CD4-positive, CD25-positive, alpha-beta regulatory T cell (primary cell): ENCODE measurements at regions not wholly inside any gene's neighbourhood (a gene's known extent, or its start where the extent isn't known, plus 50 kb on each side); places are given as distances from the start of the nearest gene placed in this dataset.
"Not testable (repeated sequence)": the region's sequence is repeated elsewhere in the genome, so short reads cannot be mapped to it uniquely, and the experiment has no call there.

Source experiments
- ATAC-seq, 2 donors: fragments of 150-1000 bp; cut with Tn5 transposase; one replicate each; pipeline ENCODE4 v1.10.0; 2021; ENCODE audit warnings: low read depth in 2 of 2, moderate number of reproducible peaks in 2 of 2, moderate library complexity in 1 of 2
- DNase-seq, 3 donors: peaks; one replicate each; pipeline versions ENCODE4 v3.0.0 to v3.0.0-alpha.2; 2012 to 2022; ENCODE audit warnings: mixed read lengths in 1 of 3
- H3K27ac ChIP-seq: one replicate; pipeline ENCODE4 v1.7.0; 2013; ENCODE audit warnings: mild to moderate bottlenecking, low read length; ENCODE audit not compliant: insufficient read depth, poor library complexity, severe bottlenecking
- H3K27me3 ChIP-seq: one replicate; pipeline ENCODE4 v1.7.0; 2013; ENCODE audit warnings: low read length; ENCODE audit not compliant: control insufficient read depth, insufficient read depth
- H3K36me3 ChIP-seq: one replicate; pipeline ENCODE4 v1.7.0; 2013; ENCODE audit warnings: mild to moderate bottlenecking, low read length, moderate library complexity; ENCODE audit not compliant: control insufficient read depth, insufficient read depth
- H3K4me1 ChIP-seq: 2 replicates; pipeline ENCODE4 v1.7.0; 2013; ENCODE audit warnings: mild to moderate bottlenecking, low read length; ENCODE audit not compliant: insufficient read depth, control insufficient read depth, poor library complexity, severe bottlenecking
- H3K4me3 ChIP-seq: one replicate; pipeline ENCODE4 v1.7.0; 2013; ENCODE audit warnings: low read depth, mild to moderate bottlenecking, low read length, moderate library complexity
- H3K9me3 ChIP-seq, 2 experiments: 1 replicate in 1 of 2; 2 replicates in 1 of 2; pipeline ENCODE4 v1.7.0; 2013; ENCODE audit warnings: low read length in 2 of 2, mild to moderate bottlenecking in 1 of 2, moderate library complexity in 1 of 2; ENCODE audit not compliant: control insufficient read depth in 2 of 2
- H3K27ac Mint-ChIP-seq, 3 donors: one replicate each; pipeline ENCODE4 v1.8.0; 2020 to 2022; ENCODE audit warnings: mild to moderate bottlenecking in 3 of 3, mixed read lengths in 3 of 3, moderate library complexity in 2 of 3
- H3K27me3 Mint-ChIP-seq: one replicate; pipeline ENCODE4 v1.8.0; 2022; ENCODE audit warnings: mild to moderate bottlenecking, mixed read lengths
- H3K36me3 Mint-ChIP-seq: one replicate; pipeline ENCODE4 v1.8.0; 2020; ENCODE audit warnings: mixed read lengths
- H3K4me1 Mint-ChIP-seq, 4 donors: one replicate each; pipeline ENCODE4 v1.8.0; 2020 to 2022; ENCODE audit warnings: mixed read lengths in 4 of 4, mild to moderate bottlenecking in 1 of 4
- H3K4me3 Mint-ChIP-seq, 4 donors: one replicate each; pipeline ENCODE4 v1.8.0; 2020 to 2022; ENCODE audit warnings: mild to moderate bottlenecking in 4 of 4, mixed read lengths in 4 of 4, moderate library complexity in 3 of 4
- H3K9me3 Mint-ChIP-seq, 7 donors: one replicate each; pipeline ENCODE4 v1.8.0; 2020 to 2022; ENCODE audit warnings: mixed read lengths in 7 of 7, mild to moderate bottlenecking in 3 of 7, moderate library complexity in 2 of 7

DNA sequence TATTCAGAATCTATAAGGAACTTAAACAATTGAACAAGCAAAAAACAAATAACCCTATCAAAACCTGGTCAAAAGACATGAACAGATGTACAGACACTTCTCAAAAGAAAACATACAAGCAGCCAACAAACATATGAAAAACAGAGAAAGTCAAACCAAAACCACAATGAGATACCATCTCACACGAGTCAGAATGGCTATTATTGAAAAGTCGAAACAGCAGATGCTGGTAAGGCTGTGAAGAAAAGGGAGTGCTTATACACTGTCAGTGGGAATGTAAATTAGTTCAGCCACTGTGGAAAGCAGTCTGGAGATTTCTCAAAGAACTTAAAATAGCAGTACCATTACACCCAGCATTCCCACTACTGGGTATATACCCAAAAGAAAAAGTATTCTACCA, 520.1 kb downstream of the LTN1 start:
- not testable (repeated sequence) for H3K4me1 ChIP-seq, H3K36me3 ChIP-seq, H3K27ac ChIP-seq, ATAC-seq, H3K9me3 ChIP-seq, H3K36me3 Mint-ChIP-seq, H3K4me1 Mint-ChIP-seq, H3K27me3 Mint-ChIP-seq, H3K27ac Mint-ChIP-seq, H3K9me3 Mint-ChIP-seq, H3K27me3 ChIP-seq, DNase-seq, H3K4me3 Mint-ChIP-seq, H3K4me3 ChIP-seq

DNA sequence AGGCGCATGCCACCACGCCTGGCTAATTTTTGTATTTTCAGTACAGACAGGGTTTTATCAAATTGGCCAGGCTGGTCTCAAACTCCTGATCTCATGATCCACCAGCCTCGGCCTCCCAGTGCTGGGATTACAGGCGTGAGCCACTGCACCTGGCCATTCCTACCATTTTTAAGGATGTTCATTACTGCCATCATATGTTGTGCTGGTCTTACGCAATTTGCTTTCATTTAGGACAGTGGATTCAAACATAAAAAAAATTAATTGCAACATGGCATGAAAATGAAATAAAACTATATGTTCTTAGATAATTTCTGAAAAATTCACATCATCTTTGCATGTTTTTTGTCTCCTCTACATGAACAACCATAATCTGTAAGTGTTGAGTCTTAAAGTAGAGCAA, 527.7 kb downstream of the LTN1 start:
- H3K4me3 ChIP-seq, result no peak overlapping the region
- H3K9me3 ChIP-seq, result no peaks in the 10 kb centered on the region
- Mint-ChIP-seq H3K36me3 (no peaks in the 10 kb centered on the region), H3K27ac (no peak overlapping the region), H3K4me1 (no peaks in the 10 kb centered on the region), H3K9me3 (peaks cover 0 to 1% (median 0%) of the 10 kb centered on the region in 7 donors), H3K27me3 (peaks cover 7% of the 10 kb centered on the region), H3K4me3 (no peak overlapping the region)
- DNase-seq (no peak), ATAC-seq (no peak)
- no peak overlapping the region for H3K27ac ChIP-seq
- H3K4me1 ChIP-seq, result no peaks in the 10 kb centered on the region
- no peaks in the 10 kb centered on the region for H3K27me3 ChIP-seq
- no peaks in the 10 kb centered on the region for H3K36me3 ChIP-seq

DNA sequence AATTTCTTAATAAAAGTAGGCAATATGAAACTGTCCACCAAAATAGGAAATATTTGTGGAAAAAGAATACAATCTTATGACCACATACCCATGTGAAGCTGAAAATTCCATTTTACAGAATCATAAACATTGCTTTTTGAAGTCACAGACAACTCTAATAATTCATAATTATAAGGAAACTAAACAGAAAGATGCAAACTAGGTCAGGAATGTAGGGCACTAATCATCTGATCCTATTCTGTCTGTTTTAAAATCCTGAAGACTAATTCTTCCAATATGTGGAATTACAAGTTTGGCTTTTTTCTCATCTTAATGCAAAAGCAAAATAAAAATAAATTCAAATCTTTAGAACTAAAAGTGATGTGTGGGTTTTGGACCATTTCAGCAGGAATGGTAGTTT, 528.6 kb downstream of the LTN1 start:
- Histone ChIP-seq H3K4me3 (no peak overlapping the region), H3K4me1 (no peaks in the 10 kb centered on the region), H3K36me3 (no peaks in the 10 kb centered on the region), H3K27me3 (no peaks in the 10 kb centered on the region), H3K27ac (no peak overlapping the region), H3K9me3 (no peaks in the 10 kb centered on the region)
- DNase-seq (no peak), ATAC-seq (no peak)
- Mint-ChIP-seq H3K9me3 (peaks cover 0 to 1% (median 0%) of the 10 kb centered on the region in 7 donors), H3K36me3 (no peaks in the 10 kb centered on the region), H3K4me1 (no peaks in the 10 kb centered on the region), H3K27ac (no peak overlapping the region), H3K27me3 (peaks cover 7% of the 10 kb centered on the region), H3K4me3 (no peak overlapping the region)

DNA sequence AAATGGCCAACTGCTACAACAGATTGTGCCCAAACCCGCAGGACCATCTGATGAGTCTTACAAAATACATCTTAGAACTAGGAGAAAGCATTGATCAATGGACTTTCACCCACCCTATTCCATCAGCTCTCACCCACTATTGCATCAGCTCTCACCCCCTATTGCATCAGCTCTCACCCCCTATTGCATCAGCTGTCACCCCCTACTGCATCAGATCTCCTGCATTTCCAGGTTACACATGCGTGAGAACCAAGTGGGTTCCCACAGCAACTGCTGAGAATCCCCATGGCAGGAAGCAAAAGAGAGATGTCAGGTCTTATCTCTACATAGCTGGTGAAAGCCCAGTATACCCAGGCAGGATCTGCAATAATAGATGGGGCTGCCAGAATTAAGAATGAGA, 533.5 kb downstream of the LTN1 start:
- no peak overlapping the region for H3K27ac ChIP-seq
- H3K27me3 ChIP-seq, result no peaks in the 10 kb centered on the region
- Mint-ChIP-seq H3K4me1 (no peaks in the 10 kb centered on the region), H3K27me3 (no peaks in the 10 kb centered on the region), H3K9me3 (no peaks in the 10 kb centered on the region), H3K4me3 (no peak overlapping the region), H3K27ac (no peak overlapping the region), H3K36me3 (no peaks in the 10 kb centered on the region)
- no peaks in the 10 kb centered on the region for H3K4me1 ChIP-seq
- H3K36me3 ChIP-seq, result no peaks in the 10 kb centered on the region
- H3K4me3 ChIP-seq, result no peak overlapping the region
- ATAC-seq (no peak), DNase-seq (no peak)
- H3K9me3 ChIP-seq, result no peaks in the 10 kb centered on the region

DNA sequence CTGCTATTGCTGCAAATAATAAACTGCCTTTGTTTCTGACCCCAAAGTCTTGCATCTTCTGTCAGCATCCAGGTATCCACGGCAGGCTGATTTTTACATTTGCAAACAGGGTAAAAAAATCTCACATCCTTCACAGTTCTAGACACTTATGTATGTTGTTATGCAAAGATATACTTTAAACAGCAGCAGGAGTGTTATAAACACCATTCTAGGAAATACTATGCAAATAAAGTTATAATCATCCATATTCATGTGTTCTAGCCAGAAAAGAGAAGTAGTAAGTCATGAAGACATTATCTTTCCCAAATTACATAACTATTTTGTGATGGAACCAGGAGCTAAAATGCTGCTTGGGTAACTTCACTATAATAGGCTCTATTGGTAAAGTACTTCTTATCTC, 534.2 kb downstream of the LTN1 start:
- Mint-ChIP-seq H3K4me1 (no peaks in the 10 kb centered on the region), H3K4me3 (no peak overlapping the region)
- no peak for ATAC-seq

DNA sequence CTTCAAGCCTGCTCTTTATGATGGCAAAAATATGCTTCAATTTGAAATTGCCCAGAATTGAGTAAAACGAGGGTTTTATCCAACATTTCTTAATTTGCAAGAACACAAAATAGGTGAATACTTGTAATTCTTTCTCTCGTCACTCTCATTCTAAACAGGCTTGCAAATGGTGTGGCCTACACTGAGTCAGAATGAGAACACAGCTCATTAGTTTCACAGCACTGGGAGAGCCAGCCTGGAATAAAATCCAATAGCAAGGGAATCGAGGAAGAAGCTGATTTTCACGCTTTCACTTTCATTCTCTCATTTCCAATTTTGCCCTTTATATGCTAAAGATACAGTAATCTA, 537.5 kb downstream of the LTN1 start:
- DNase-seq, result no peak
- Mint-ChIP-seq H3K27me3 (no peaks in the 10 kb centered on the region), H3K4me3 (no peak overlapping the region), H3K27ac (no peak overlapping the region), H3K4me1 (no peaks in the 10 kb centered on the region), H3K36me3 (no peaks in the 10 kb centered on the region), H3K9me3 (no peaks in the 10 kb centered on the region)
- Histone ChIP-seq H3K4me1 (no peaks in the 10 kb centered on the region), H3K27me3 (no peaks in the 10 kb centered on the region), H3K4me3 (no peak overlapping the region), H3K27ac (no peak overlapping the region), H3K9me3 (no peaks in the 10 kb centered on the region), H3K36me3 (no peaks in the 10 kb centered on the region)
- ATAC-seq, result no peak

More for the DNA sequence above, 534.2 kb downstream of the LTN1 start:
- H3K4me1 ChIP-seq, result no peaks in the 10 kb centered on the region
- no peaks in the 10 kb centered on the region for H3K27me3 Mint-ChIP-seq
- H3K27ac Mint-ChIP-seq, result no peak overlapping the region
- H3K4me3 ChIP-seq, result no peak overlapping the region
- H3K27me3 ChIP-seq, result no peaks in the 10 kb centered on the region
- no peaks in the 10 kb centered on the region for H3K36me3 Mint-ChIP-seq
- no peak overlapping the region for H3K27ac ChIP-seq
- H3K36me3 ChIP-seq, result no peaks in the 10 kb centered on the region
- H3K9me3 ChIP-seq, result no peaks in the 10 kb centered on the region
- no peak for DNase-seq
- no peaks in the 10 kb centered on the region for H3K9me3 Mint-ChIP-seq

DNA sequence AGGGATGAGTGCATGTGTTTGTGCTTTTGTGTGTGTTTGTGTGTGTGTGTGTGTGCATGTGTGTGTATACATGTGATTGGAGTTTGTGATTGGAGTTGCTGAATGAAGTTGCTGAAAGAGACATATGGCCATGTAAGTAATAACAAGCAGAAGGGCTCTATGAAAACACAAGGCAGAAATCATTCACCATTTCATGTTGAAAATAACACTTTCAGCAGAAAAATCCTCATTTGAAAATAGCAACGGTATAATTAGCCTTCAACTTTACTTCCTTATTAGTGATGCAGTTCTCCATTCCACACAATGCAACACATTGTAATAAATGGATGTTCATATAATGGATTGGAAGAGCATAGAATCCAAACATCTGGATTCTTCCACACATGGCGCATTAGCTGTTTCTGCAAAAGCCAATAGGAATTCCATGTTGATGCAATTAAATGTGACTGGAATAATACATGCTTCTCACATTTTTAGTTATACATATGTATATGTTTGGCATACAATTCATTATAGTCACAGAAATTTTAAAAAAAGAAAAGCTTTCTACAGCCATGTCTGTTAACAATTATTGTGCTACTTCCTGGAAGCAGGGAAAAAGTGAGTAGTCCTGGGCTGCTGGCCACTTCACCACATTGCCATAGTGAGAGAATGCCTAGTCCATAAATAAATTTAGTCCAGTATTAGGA, 538.0 kb downstream of the LTN1 start:
- H3K36me3 ChIP-seq, result no peaks in the 10 kb centered on the region
- Mint-ChIP-seq H3K36me3 (no peaks in the 10 kb centered on the region), H3K4me3 (no peak overlapping the region), H3K27me3 (no peaks in the 10 kb centered on the region), H3K4me1 (no peaks in the 10 kb centered on the region), H3K27ac (peak overlapping the region in 1 of 3 donors; percentile 3), H3K9me3 (no peaks in the 10 kb centered on the region)
- no peak overlapping the region for H3K4me3 ChIP-seq
- no peak for DNase-seq
- H3K27me3 ChIP-seq, result no peaks in the 10 kb centered on the region
- H3K4me1 ChIP-seq, result no peaks in the 10 kb centered on the region
- ATAC-seq, result no peak
- H3K27ac ChIP-seq, result no peak overlapping the region
- no peaks in the 10 kb centered on the region for H3K9me3 ChIP-seq

DNA sequence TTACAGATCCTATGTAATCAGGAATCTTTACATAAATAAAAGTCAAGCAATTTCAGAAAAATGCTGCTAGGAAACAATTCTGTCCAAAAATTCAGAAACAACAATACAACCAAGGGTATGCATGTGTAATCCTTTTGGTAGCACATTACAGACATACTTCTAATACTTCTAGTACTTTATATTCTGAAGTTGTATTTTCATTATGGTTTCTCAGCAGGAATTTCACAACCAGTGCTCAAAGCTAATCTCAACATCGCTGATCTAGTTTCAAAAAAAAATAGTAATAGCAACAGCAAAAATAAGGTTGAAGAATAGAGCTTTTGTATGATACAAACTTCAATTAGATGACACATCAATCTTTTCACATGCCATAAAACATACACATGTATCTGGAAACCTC, 545.2 kb downstream of the LTN1 start:
- H3K27ac Mint-ChIP-seq, result no peak overlapping the region
- H3K9me3 Mint-ChIP-seq, result peaks cover 0 to 12% (median 1%) of the 10 kb centered on the region in 7 donors
- Histone ChIP-seq H3K4me1 (no peaks in the 10 kb centered on the region), H3K27me3 (no peaks in the 10 kb centered on the region), H3K27ac (no peak overlapping the region), H3K36me3 (no peaks in the 10 kb centered on the region), H3K4me3 (no peak overlapping the region), H3K9me3 (no peaks in the 10 kb centered on the region)
- H3K36me3 Mint-ChIP-seq, result peaks cover 4% of the 10 kb centered on the region
- DNase-seq (no peak), ATAC-seq (no peak)
- H3K27me3 Mint-ChIP-seq, result no peaks in the 10 kb centered on the region
- H3K4me3 Mint-ChIP-seq, result no peak overlapping the region
- no peaks in the 10 kb centered on the region for H3K4me1 Mint-ChIP-seq
